ENCODE measurements at regions not wholly inside any gene's neighbourhood (a gene's known extent, or its start where the extent isn't known, plus 50 kb on each side); places are given as distances from the start of the nearest gene placed in this dataset.

- H3K4me3 ChIP-seq (ENCODE audit: low read depth, low read length), result no peak overlapping the region
- DNase-seq (ENCODE audit: low read depth), result no peak
- TF ChIP-seq CTCF (IDR thresholded peaks at IDR 0.05; ENCODE audit: low read depth, low read length, missing control alignments), result no peak
- in situ Hi-C loops (cut with HindIII; ENCODE audit: low sequenced_read_pairs), result no loop called here
Measured at GRCh38 chr2:18067588-18068384, 189.3 kb downstream of the KCNS3 start.

DNA sequence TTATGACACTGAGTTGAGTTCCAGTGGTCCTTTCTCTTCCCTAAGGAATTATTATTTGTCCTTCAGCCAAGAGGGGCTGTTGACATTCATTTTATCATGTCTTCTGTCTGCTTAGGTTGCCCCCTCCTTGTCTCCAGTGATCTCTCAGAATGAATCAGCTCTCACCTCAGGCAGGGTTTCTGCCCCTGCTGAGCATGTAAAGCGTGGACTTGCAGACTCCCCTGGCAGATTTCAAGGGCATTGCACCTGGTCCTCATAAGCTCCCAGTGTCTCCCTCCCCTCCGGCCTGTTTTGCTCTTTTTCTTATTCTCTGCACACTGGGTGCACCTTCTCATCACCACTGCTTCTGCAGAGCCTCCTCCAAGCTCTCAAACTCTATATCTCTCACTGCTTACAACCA, 188.4 kb downstream of the KCNS3 start:
- TF ChIP-seq CTCF (IDR thresholded peaks at IDR 0.05; ENCODE audit: low read depth, low read length, missing control alignments), result no peak
- in situ Hi-C loops (cut with HindIII; ENCODE audit: low sequenced_read_pairs), result no loop called here
- H3K4me3 ChIP-seq (ENCODE audit: low read depth, low read length), result no peak overlapping the region
- DNase-seq (ENCODE audit: low read depth), result no peak

- DNase-seq (ENCODE audit: low read depth), result no peak
- in situ Hi-C loops (cut with HindIII; ENCODE audit: low sequenced_read_pairs), result no loop called here
- H3K4me3 ChIP-seq (ENCODE audit: low read depth, low read length), result no peak overlapping the region
- no peak for TF ChIP-seq CTCF (IDR thresholded peaks at IDR 0.05; ENCODE audit: low read depth, low read length, missing control alignments)
Measured at GRCh38 chr2:18066066-18066465, 187.6 kb downstream of the KCNS3 start.

- no peak for DNase-seq (ENCODE audit: low read depth)
- no peak for TF ChIP-seq CTCF (IDR thresholded peaks at IDR 0.05; ENCODE audit: low read depth, low read length, missing control alignments)
- no peak overlapping the region for H3K4me3 ChIP-seq (ENCODE audit: low read depth, low read length)
- in situ Hi-C loops (cut with HindIII; ENCODE audit: low sequenced_read_pairs), result no loop called here
Measured at GRCh38 chr2:18065249-18065648, 186.8 kb downstream of the KCNS3 start.

DNA sequence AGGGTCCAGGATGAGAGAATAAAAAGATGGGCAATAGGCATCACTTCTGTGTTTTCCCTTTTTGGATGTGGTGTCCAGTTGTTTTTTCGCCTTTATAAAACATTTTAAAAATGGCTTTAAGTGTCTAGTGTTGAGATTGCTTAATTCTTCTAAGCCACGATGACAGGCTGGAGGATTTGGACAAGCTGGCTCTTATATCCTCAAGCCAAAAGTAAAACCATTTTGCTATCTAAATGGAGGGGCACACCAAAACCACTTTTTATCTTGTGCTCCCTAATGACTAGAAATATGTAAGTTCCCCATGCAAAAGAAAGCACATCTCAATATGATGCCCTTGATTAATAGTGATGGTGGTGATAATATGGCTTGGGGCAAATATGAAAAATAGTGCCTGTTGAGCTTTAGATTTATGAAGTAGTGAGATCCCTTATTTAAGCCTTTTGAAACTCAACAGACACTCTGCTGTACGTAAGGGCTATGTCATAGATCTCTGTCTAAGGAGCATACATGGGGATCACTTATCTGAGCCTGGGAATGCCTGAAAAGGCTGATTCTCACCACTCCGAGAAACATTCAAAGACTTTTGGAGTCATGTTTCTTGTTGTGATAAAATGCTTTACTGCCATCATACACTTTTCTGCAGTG, 185.5 kb downstream of the KCNS3 start:
- DNase-seq (ENCODE audit: low read depth), result no peak
- in situ Hi-C loops (cut with HindIII; ENCODE audit: low sequenced_read_pairs), result no loop called here
- no peak overlapping the region for H3K4me3 ChIP-seq (ENCODE audit: low read depth, low read length)
- no peak for TF ChIP-seq CTCF (IDR thresholded peaks at IDR 0.05; ENCODE audit: low read depth, low read length, missing control alignments)

- H3K4me3 ChIP-seq (ENCODE audit: low read depth, low read length), result no peak overlapping the region
- TF ChIP-seq CTCF (IDR thresholded peaks at IDR 0.05; ENCODE audit: low read depth, low read length, missing control alignments), result no peak
- no peak for DNase-seq (ENCODE audit: low read depth)
- in situ Hi-C loops (cut with HindIII; ENCODE audit: low sequenced_read_pairs), result no loop called here
Measured at GRCh38 chr2:18062892-18063291, 184.4 kb downstream of the KCNS3 start.
